ENCODE measurements at regions not wholly inside any gene's neighbourhood (a gene's known extent, or its start where the extent isn't known, plus 50 kb on each side); places are given as distances from the start of the nearest gene placed in this dataset.
"Not testable (repeated sequence)": the region's sequence is repeated elsewhere in the genome, so short reads cannot be mapped to it uniquely, and the experiment has no call there.

- TF ChIP-seq, protein P1, sequence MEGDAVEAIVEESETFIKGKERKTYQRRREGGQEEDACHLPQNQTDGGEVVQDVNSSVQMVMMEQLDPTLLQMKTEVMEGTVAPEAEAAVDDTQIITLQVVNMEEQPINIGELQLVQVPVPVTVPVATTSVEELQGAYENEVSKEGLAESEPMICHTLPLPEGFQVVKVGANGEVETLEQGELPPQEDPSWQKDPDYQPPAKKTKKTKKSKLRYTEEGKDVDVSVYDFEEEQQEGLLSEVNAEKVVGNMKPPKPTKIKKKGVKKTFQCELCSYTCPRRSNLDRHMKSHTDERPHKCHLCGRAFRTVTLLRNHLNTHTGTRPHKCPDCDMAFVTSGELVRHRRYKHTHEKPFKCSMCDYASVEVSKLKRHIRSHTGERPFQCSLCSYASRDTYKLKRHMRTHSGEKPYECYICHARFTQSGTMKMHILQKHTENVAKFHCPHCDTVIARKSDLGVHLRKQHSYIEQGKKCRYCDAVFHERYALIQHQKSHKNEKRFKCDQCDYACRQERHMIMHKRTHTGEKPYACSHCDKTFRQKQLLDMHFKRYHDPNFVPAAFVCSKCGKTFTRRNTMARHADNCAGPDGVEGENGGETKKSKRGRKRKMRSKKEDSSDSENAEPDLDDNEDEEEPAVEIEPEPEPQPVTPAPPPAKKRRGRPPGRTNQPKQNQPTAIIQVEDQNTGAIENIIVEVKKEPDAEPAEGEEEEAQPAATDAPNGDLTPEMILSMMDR (IDR thresholded peaks at IDR 0.05), result not testable (repeated sequence)
- TF ChIP-seq POLR2A (IDR thresholded peaks at IDR 0.05), result not testable (repeated sequence)
Observed at GRCh38 chr1:223961985-223962384, 116.2 kb upstream of the TP53BP2 start.

All from Peyer's patch (tissue), 4 donors.